ENCODE measurements at regions not wholly inside any gene's neighbourhood (a gene's known extent, or its start where the extent isn't known, plus 50 kb on each side); places are given as distances from the start of the nearest gene placed in this dataset.

DNA sequence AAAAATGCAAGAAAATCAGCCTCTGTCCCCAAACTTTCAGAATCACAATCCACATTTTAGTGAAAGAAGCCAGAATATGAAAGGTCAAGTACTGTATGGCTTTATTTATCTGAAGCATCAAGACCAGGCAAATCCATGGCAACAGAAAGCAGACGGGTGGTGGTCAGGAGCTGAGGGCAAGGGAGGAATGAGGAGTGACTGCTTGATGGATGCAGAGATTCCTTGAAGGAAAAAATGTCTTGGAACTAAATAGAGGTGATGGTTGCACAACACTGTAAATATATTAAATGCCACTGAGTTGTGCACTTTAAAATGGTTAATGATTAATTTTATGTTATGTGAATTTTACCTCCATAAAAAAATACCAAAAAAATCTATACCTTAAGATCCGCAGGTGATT is 165.1 kb downstream of the GXYLT1 start:
- H3K9me3 ChIP-seq, result no peaks in the 10 kb centered on the region
- no peak overlapping the region for H3K27ac ChIP-seq (ENCODE audit: low read length)
- no peaks in the 10 kb centered on the region for H3K27me3 ChIP-seq (replicated peaks in 1 of 2; ENCODE audit: control insufficient read depth in 2 of 2, extremely low read depth in 1 of 2, insufficient read depth in 2 of 2, low read length in 1 of 2)
- no peak overlapping the region for H3K4me3 Mint-ChIP-seq
- no peaks in the 10 kb centered on the region for H3K36me3 ChIP-seq (ENCODE audit: control insufficient read depth in 2 of 2, extremely low read depth in 1 of 2, insufficient read depth in 1 of 2, low read length in 1 of 2)
- no peaks in the 10 kb centered on the region for H3K4me1 Mint-ChIP-seq
- ChIA-PET CTCF (no interaction called here), POLR2A (no interaction called here)
- WGBS (ENCODE audit: insufficient coverage), result 93% methylated on average over 1 of the region's 2 CpGs
- H3K4me1 ChIP-seq (ENCODE audit: control insufficient read depth in 1 of 2, extremely low read depth in 1 of 2, insufficient read depth in 2 of 2, low read length in 2 of 2), result no peaks in the 10 kb centered on the region
- peaks cover 15 to 21% of the 10 kb centered on the region in 2 donors for H3K27me3 Mint-ChIP-seq
- no peak for DNase-seq
- H3K9me3 Mint-ChIP-seq, result no peaks in the 10 kb centered on the region
- no peak overlapping the region for H3K27ac Mint-ChIP-seq
- no peak overlapping the region for H3K4me3 ChIP-seq (ENCODE audit: control insufficient read depth in 1 of 2, extremely low read depth in 1 of 2, low read length in 1 of 2)
- no peak for ATAC-seq (replicated peaks in 1 of 4)
- no peaks in the 10 kb centered on the region for H3K36me3 Mint-ChIP-seq

DNA sequence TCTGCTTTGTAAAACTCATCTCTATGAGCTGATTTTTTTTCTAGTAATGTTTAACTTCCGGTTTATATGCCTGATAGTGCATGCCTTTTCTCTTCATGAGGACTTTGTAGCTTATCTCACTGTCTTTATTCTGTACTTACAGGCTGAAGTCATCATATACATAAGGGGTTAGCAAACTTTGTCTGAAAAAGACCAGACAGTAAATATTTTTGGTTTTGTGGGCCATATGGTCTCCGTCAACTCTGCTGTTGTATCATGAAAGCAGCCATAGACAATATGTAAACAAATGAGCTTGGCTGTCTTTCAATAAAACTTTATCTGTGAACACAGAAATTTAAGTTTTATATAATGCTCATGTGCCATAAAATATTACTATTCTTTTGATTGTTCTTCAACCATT is 172.1 kb downstream of the GXYLT1 start:
- no peaks in the 10 kb centered on the region for H3K36me3 ChIP-seq (ENCODE audit: control insufficient read depth in 2 of 2, extremely low read depth in 1 of 2, insufficient read depth in 1 of 2, low read length in 1 of 2)
- Mint-ChIP-seq H3K27me3 (no peaks in the 10 kb centered on the region), H3K36me3 (no peaks in the 10 kb centered on the region), H3K9me3 (no peaks in the 10 kb centered on the region), H3K27ac (no peak overlapping the region), H3K4me1 (no peaks in the 10 kb centered on the region), H3K4me3 (no peak overlapping the region)
- H3K27me3 ChIP-seq (replicated peaks in 1 of 2; ENCODE audit: control insufficient read depth in 2 of 2, extremely low read depth in 1 of 2, insufficient read depth in 2 of 2, low read length in 1 of 2), result no peaks in the 10 kb centered on the region
- ChIA-PET POLR2A (interaction anchor here in 1 of 2 donors (0.7 kb wide), 1 partner anchor 860 kb away, joined by 3 read pairs; no protein-coding TSS in a partner anchor), CTCF (no interaction called here)
- DNase-seq (no peak), ATAC-seq (replicated peaks in 1 of 4) (no peak)
- H3K27ac ChIP-seq (ENCODE audit: low read length), result no peak overlapping the region
- WGBS (ENCODE audit: insufficient coverage), result no CpG with 5 or more reads among the region's 2 CpGs
- H3K4me1 ChIP-seq (ENCODE audit: control insufficient read depth in 1 of 2, extremely low read depth in 1 of 2, insufficient read depth in 2 of 2, low read length in 2 of 2), result no peaks in the 10 kb centered on the region
- H3K4me3 ChIP-seq (ENCODE audit: control insufficient read depth in 1 of 2, extremely low read depth in 1 of 2, low read length in 1 of 2), result no peak overlapping the region
- no peaks in the 10 kb centered on the region for H3K9me3 ChIP-seq

DNA sequence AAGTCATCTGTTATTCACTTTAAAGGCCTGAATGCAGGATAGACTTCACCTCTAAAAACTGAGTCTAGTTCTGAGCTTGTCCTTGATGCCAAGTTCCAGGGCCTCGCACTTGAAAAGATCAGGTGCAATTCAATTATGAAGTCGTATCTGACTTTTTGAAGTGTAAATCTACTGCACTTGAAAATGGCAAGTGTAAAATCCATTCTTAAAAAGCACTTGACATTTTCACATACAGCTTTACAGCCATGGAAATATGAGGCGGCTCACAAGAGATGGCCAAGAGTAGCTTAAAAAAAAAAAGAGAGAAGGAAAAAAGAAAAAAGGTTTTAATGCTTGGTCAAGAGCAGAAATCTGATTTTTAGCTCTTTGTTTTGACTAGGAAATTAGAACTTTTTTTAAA is 172.5 kb downstream of the GXYLT1 start:
- CTCF ChIA-PET, result no interaction called here
- WGBS (ENCODE audit: insufficient coverage), result 67% methylated on average over 1 of the region's 3 CpGs

DNA sequence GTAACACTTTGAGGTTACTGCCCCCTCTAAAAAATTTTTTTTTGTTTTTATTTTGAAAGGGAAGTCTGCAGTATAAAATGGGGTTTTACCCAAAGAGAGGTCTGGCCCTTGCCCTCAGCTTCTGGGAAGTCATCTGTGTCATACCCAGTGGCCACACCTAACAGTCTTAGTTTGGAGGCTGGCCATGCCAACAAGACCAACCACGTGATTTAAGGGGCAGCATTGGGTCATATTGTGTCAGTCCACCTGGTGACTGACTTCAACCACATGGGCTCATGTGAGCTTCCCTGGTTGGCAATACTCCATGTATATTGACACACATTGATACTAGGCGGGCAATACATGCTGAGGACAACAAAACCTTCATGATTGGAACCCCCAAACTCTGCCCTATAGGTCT is 173.9 kb downstream of the GXYLT1 start:
- no peaks in the 10 kb centered on the region for H3K4me1 Mint-ChIP-seq
- H3K9me3 Mint-ChIP-seq, result no peaks in the 10 kb centered on the region
- WGBS (ENCODE audit: insufficient coverage), result 67% methylated on average over 1 of the region's 2 CpGs
- ATAC-seq (replicated peaks in 1 of 4) (no peak), DNase-seq (no peak)
- Histone ChIP-seq H3K4me3 (ENCODE audit: control insufficient read depth in 1 of 2, extremely low read depth in 1 of 2, low read length in 1 of 2) (no peak overlapping the region), H3K36me3 (ENCODE audit: control insufficient read depth in 2 of 2, extremely low read depth in 1 of 2, insufficient read depth in 1 of 2, low read length in 1 of 2) (no peaks in the 10 kb centered on the region), H3K27ac (ENCODE audit: low read length) (no peak overlapping the region), H3K27me3 (replicated peaks in 1 of 2; ENCODE audit: control insufficient read depth in 2 of 2, extremely low read depth in 1 of 2, insufficient read depth in 2 of 2, low read length in 1 of 2) (no peaks in the 10 kb centered on the region), H3K4me1 (ENCODE audit: control insufficient read depth in 1 of 2, extremely low read depth in 1 of 2, insufficient read depth in 2 of 2, low read length in 2 of 2) (no peaks in the 10 kb centered on the region), H3K9me3 (no peaks in the 10 kb centered on the region)
- no peaks in the 10 kb centered on the region for H3K27me3 Mint-ChIP-seq
- no peak overlapping the region for H3K4me3 Mint-ChIP-seq
- H3K36me3 Mint-ChIP-seq, result no peaks in the 10 kb centered on the region
- POLR2A ChIA-PET, result interaction anchor here in 1 of 2 donors (0.6 kb wide), 1 partner anchor 295 kb away, joined by 4 read pairs; no protein-coding TSS in a partner anchor
- H3K27ac Mint-ChIP-seq, result no peak overlapping the region
- CTCF ChIA-PET, result no interaction called here

More for the DNA sequence above, 172.5 kb downstream of the GXYLT1 start:
- H3K9me3 Mint-ChIP-seq, result no peaks in the 10 kb centered on the region
- ATAC-seq (replicated peaks in 1 of 4) (no peak), DNase-seq (no peak)
- Histone ChIP-seq H3K4me1 (ENCODE audit: control insufficient read depth in 1 of 2, extremely low read depth in 1 of 2, insufficient read depth in 2 of 2, low read length in 2 of 2) (no peaks in the 10 kb centered on the region), H3K36me3 (ENCODE audit: control insufficient read depth in 2 of 2, extremely low read depth in 1 of 2, insufficient read depth in 1 of 2, low read length in 1 of 2) (no peaks in the 10 kb centered on the region), H3K27me3 (replicated peaks in 1 of 2; ENCODE audit: control insufficient read depth in 2 of 2, extremely low read depth in 1 of 2, insufficient read depth in 2 of 2, low read length in 1 of 2) (no peaks in the 10 kb centered on the region), H3K4me3 (ENCODE audit: control insufficient read depth in 1 of 2, extremely low read depth in 1 of 2, low read length in 1 of 2) (no peak overlapping the region), H3K9me3 (no peaks in the 10 kb centered on the region), H3K27ac (ENCODE audit: low read length) (no peak overlapping the region)
- POLR2A ChIA-PET, result interaction anchor here in 1 of 2 donors (0.7 kb wide), 1 partner anchor 861 kb away, joined by 3 read pairs; no protein-coding TSS in a partner anchor
- no peak overlapping the region for H3K4me3 Mint-ChIP-seq
- H3K27ac Mint-ChIP-seq, result no peak overlapping the region
- H3K27me3 Mint-ChIP-seq, result no peaks in the 10 kb centered on the region
- no peaks in the 10 kb centered on the region for H3K36me3 Mint-ChIP-seq
- H3K4me1 Mint-ChIP-seq, result no peaks in the 10 kb centered on the region

DNA sequence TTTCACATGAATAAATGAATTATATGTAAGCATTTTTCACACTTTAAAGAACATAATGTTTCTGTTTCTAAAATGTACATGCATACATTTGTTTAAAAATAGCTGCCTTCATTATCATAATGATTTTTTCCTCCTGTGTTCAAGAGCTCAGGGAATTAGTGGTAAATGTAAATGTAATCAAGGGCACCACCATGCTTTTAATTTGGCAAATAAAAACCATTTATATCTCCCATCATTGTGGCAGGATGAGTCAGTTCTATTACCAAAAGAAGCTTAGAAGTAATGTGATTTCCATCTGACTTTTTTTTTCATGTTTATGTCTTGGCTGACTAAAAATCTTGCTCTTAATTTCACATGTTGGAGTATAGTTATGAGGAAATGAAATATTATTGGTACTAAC is 176.1 kb downstream of the GXYLT1 start:
- Mint-ChIP-seq H3K36me3 (no peaks in the 10 kb centered on the region), H3K9me3 (no peaks in the 10 kb centered on the region), H3K27me3 (peaks cover 0 to 5% of the 10 kb centered on the region in 2 donors), H3K27ac (no peak overlapping the region), H3K4me1 (no peaks in the 10 kb centered on the region), H3K4me3 (no peak overlapping the region)
- ChIA-PET POLR2A (no interaction called here), CTCF (interaction anchor here in 1 of 2 donors (0.6 kb wide), 1 partner anchor 53 kb away, joined by 6 read pairs; no protein-coding TSS in a partner anchor)
- H3K4me1 ChIP-seq (ENCODE audit: control insufficient read depth in 1 of 2, extremely low read depth in 1 of 2, insufficient read depth in 2 of 2, low read length in 2 of 2), result no peaks in the 10 kb centered on the region
- H3K36me3 ChIP-seq (ENCODE audit: control insufficient read depth in 2 of 2, extremely low read depth in 1 of 2, insufficient read depth in 1 of 2, low read length in 1 of 2), result no peaks in the 10 kb centered on the region
- H3K27ac ChIP-seq (ENCODE audit: low read length), result no peak overlapping the region
- ATAC-seq (replicated peaks in 1 of 4), result no peak
- DNase-seq, result no peak
- no peaks in the 10 kb centered on the region for H3K27me3 ChIP-seq (replicated peaks in 1 of 2; ENCODE audit: control insufficient read depth in 2 of 2, extremely low read depth in 1 of 2, insufficient read depth in 2 of 2, low read length in 1 of 2)
- no peaks in the 10 kb centered on the region for H3K9me3 ChIP-seq
- no peak overlapping the region for H3K4me3 ChIP-seq (ENCODE audit: control insufficient read depth in 1 of 2, extremely low read depth in 1 of 2, low read length in 1 of 2)

DNA sequence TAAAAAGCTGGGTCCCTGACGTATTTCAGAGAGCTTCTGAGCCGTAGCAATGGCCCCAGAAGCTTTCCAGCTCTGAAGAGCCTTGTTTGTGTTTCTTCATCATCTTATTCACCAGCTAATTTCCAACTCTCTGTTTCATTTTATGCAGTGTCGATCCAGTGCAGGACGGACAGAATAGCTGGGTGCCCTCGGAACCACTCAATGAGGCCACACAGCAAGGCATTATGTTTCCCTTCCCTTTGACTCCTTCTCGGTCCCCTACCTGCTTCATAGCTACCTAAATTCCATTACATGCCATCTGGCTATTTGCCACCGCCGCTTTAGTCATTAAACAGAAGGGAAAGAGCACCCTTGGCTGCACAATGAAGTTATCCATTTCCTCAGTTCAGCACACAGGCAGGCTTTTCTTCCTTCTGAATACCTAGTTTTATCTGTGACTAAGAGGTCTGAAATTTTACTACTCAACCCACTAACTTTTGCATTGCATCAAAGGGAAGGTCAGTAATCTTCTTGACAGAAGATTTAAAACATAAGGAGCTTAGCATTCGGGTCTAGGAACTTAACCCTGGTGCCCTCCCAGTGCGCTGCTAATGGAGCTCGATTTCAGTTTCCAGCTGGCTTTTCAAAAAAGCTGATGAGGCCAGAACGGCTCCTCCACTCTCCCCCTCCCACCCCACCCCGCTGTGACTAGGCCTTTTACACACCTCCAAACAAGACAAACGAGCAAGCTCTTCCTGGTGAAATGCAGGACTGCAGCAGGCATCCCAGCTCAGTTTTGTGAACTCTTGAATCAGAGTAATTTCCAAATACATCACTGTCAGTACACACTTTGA is 176.8 kb downstream of the GXYLT1 start:
- Mint-ChIP-seq H3K27ac (no peak overlapping the region), H3K4me3 (no peak overlapping the region), H3K9me3 (no peaks in the 10 kb centered on the region), H3K4me1 (no peaks in the 10 kb centered on the region), H3K27me3 (peaks cover 0 to 5% of the 10 kb centered on the region in 2 donors), H3K36me3 (no peaks in the 10 kb centered on the region)
- 82% methylated on average over 9 of the region's 14 CpGs for WGBS (ENCODE audit: insufficient coverage)
- ChIA-PET POLR2A (no interaction called here), CTCF (no interaction called here)
- Histone ChIP-seq H3K4me3 (ENCODE audit: control insufficient read depth in 1 of 2, extremely low read depth in 1 of 2, low read length in 1 of 2) (no peak overlapping the region), H3K4me1 (ENCODE audit: control insufficient read depth in 1 of 2, extremely low read depth in 1 of 2, insufficient read depth in 2 of 2, low read length in 2 of 2) (no peaks in the 10 kb centered on the region), H3K9me3 (no peaks in the 10 kb centered on the region), H3K27ac (ENCODE audit: low read length) (no peak overlapping the region), H3K27me3 (replicated peaks in 1 of 2; ENCODE audit: control insufficient read depth in 2 of 2, extremely low read depth in 1 of 2, insufficient read depth in 2 of 2, low read length in 1 of 2) (no peaks in the 10 kb centered on the region), H3K36me3 (ENCODE audit: control insufficient read depth in 2 of 2, extremely low read depth in 1 of 2, insufficient read depth in 1 of 2, low read length in 1 of 2) (no peaks in the 10 kb centered on the region)
- DNase-seq (no peak), ATAC-seq (replicated peaks in 1 of 4) (no peak)

All from T-cell (primary cell).